ENCODE measurements at regions not wholly inside any gene's neighbourhood (a gene's known extent, or its start where the extent isn't known, plus 50 kb on each side); places are given as distances from the start of the nearest gene placed in this dataset.

DNA sequence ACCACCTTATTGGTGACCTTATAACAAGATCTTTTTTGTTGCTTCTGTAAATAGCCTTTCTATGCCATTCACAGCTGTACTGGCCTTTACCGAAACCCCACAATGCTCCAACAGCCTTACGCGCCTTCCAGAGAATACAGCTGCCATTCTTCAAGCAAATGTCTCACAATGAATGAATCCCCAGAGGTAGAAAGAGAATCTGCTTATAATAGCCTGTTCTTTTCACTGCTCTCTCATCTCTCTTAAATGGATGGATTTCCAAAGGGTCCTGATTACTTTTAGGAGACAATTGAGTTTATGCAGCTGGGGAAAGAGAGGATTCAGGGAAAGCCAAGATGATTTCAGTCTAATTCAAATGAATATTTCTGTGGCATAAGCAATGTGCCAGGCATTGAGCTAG, 183.1 kb upstream of the PDE1C start:
- Histone ChIP-seq H3K9ac (ENCODE audit: low read length) (no peak overlapping the region), H2AK5ac (ENCODE audit: low read length) (no peak overlapping the region)

DNA sequence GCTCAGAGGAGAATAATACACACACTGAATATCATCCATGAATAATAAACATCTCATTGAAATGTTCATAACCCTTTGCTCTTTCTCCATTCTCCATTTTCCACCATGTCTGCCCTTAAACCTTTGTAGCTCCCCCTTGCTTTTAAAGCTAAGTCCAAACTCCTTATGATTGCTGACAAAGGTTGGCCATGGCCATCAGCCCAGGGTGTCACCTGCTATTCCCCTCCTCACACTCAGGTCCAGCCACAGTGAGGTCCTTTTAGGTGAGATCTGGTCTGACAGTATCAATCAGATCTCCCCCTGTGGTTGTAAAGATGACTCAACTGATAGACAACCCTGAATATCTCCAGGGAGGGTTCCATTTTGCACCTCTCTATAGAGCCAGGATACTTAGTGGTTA, 181.5 kb upstream of the PDE1C start:
- no peak for DNase-seq
- Histone ChIP-seq H3K27me3 (ENCODE audit: insufficient read depth, low read length) (no peaks in the 10 kb centered on the region), H3K9me3 (ENCODE audit: insufficient read depth, low read depth, low read length) (peaks cover 4% of the 10 kb centered on the region), H3K4me1 (ENCODE audit: control insufficient read depth in 1 of 2, insufficient read depth in 2 of 2, low read length in 2 of 2) (no peaks in the 10 kb centered on the region), H3K27ac (ENCODE audit: low read depth, low read length) (no peak overlapping the region), H3K36me3 (ENCODE audit: control insufficient read depth in 1 of 2, insufficient read depth in 2 of 2, low read length in 2 of 2) (no peaks in the 10 kb centered on the region), H3K79me1 (ENCODE audit: low read length) (no peaks in the 10 kb centered on the region), H3K4ac (ENCODE audit: low read depth, low read length) (no peak overlapping the region), H4K12ac (ENCODE audit: low read depth, low read length) (no peak overlapping the region), H3K23ac (ENCODE audit: low read length) (no peak overlapping the region), H2BK5ac (ENCODE audit: low read depth, low read length, poor library complexity) (no peak overlapping the region), H2BK120ac (ENCODE audit: insufficient read depth, low read length, poor library complexity) (no peak overlapping the region), H3K18ac (ENCODE audit: low read length) (no peak overlapping the region), H3K14ac (ENCODE audit: low read length) (no peak overlapping the region), H3K9ac (ENCODE audit: low read length) (no peak overlapping the region), H4K91ac (ENCODE audit: low read depth, low read length) (no peak overlapping the region), H3K4me3 (ENCODE audit: low read depth, low read length) (no peak overlapping the region), H3K79me2 (ENCODE audit: control insufficient read depth, insufficient read depth, low read length, poor library complexity) (no peaks in the 10 kb centered on the region), H2AK5ac (ENCODE audit: low read length) (no peak overlapping the region), H4K8ac (ENCODE audit: low read depth, low read length) (no peak overlapping the region), H2AFZ (ENCODE audit: insufficient read depth, low read length, poor library complexity) (no peak overlapping the region), H3K4me2 (ENCODE audit: low read length) (no peak overlapping the region), H2BK12ac (ENCODE audit: low read length) (no peak overlapping the region)

More for the DNA sequence above, 183.1 kb upstream of the PDE1C start:
- no peak overlapping the region for H2BK120ac ChIP-seq (ENCODE audit: insufficient read depth, low read length, poor library complexity)
- no peak overlapping the region for H4K12ac ChIP-seq (ENCODE audit: low read depth, low read length)
- H3K14ac ChIP-seq (ENCODE audit: low read length) = no peak overlapping the region
- no peaks in the 10 kb centered on the region for H3K36me3 ChIP-seq (ENCODE audit: control insufficient read depth in 1 of 2, insufficient read depth in 2 of 2, low read length in 2 of 2)
- no peak overlapping the region for H4K91ac ChIP-seq (ENCODE audit: low read depth, low read length)
- no peaks in the 10 kb centered on the region for H3K79me1 ChIP-seq (ENCODE audit: low read length)
- no peak overlapping the region for H3K4ac ChIP-seq (ENCODE audit: low read depth, low read length)
- no CpG with 5 or more reads among the region's 3 CpGs for WGBS (ENCODE audit: extremely low coverage, insufficient coverage, insufficient read length)
- no peak for DNase-seq
- H2AFZ ChIP-seq (ENCODE audit: insufficient read depth, low read length, poor library complexity) = no peak overlapping the region
- no peaks in the 10 kb centered on the region for H3K27me3 ChIP-seq (ENCODE audit: insufficient read depth, low read length)
- H3K27ac ChIP-seq (ENCODE audit: low read depth, low read length) = no peak overlapping the region
- H3K79me2 ChIP-seq (ENCODE audit: control insufficient read depth, insufficient read depth, low read length, poor library complexity) = no peaks in the 10 kb centered on the region
- H2BK12ac ChIP-seq (ENCODE audit: low read length) = no peak overlapping the region
- peaks cover 4% of the 10 kb centered on the region for H3K9me3 ChIP-seq (ENCODE audit: insufficient read depth, low read depth, low read length)
- no peak overlapping the region for H2BK5ac ChIP-seq (ENCODE audit: low read depth, low read length, poor library complexity)
- H3K18ac ChIP-seq (ENCODE audit: low read length) = no peak overlapping the region
- no peak overlapping the region for H3K4me3 ChIP-seq (ENCODE audit: low read depth, low read length)
- H4K8ac ChIP-seq (ENCODE audit: low read depth, low read length) = no peak overlapping the region
- H3K4me1 ChIP-seq (ENCODE audit: control insufficient read depth in 1 of 2, insufficient read depth in 2 of 2, low read length in 2 of 2) = peaks cover 0 to 4% of the 10 kb centered on the region in 2 experiments
- no peak overlapping the region for H3K23ac ChIP-seq (ENCODE audit: low read length)
- no peak overlapping the region for H3K4me2 ChIP-seq (ENCODE audit: low read length)

DNA sequence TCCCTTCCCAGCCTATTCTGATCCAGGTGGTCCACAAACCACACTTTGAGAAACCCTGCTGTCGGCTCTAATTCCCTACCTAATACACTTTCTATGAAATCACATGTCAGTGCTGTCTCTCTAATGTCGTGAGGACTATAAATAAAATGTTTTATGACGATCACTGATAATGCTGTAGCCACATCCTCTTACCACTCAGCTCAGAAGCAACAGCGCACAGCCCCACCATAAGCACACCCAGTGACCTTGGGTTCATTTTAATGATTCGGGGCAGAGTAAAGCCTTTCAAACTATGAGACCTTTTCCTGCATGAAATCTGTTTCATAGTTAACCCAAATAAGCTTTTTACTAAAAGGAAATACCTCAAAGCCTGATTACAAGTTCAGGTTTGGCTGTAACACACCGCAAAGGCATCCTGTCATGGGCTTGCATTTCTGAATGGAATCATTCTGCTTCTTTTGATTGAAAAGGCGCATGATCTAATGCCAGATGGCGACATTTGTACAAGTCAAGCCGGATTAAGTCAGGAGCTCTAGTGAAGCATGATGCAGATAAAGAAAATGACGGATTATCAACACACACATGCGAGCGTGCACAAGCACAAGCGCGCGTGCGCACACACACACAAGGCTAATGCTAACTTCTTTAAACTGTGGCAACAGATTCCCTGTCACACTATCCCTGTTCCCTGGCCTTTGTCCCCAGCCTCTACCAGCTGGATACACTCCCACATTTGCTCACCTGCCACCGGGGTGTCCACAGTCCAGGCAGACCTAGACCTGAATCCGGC, 180.5 kb upstream of the PDE1C start:
- H4K8ac ChIP-seq (ENCODE audit: low read depth, low read length) = no peak overlapping the region
- no peak overlapping the region for H3K4me2 ChIP-seq (ENCODE audit: low read length)
- H4K91ac ChIP-seq (ENCODE audit: low read depth, low read length) = no peak overlapping the region
- H3K4me1 ChIP-seq (ENCODE audit: control insufficient read depth in 1 of 2, insufficient read depth in 2 of 2, low read length in 2 of 2) = no peaks in the 10 kb centered on the region
- H3K4me3 ChIP-seq (ENCODE audit: low read depth, low read length) = no peak overlapping the region
- no peak overlapping the region for H3K23ac ChIP-seq (ENCODE audit: low read length)
- no peak overlapping the region for H3K14ac ChIP-seq (ENCODE audit: low read length)
- H3K9me3 ChIP-seq (ENCODE audit: insufficient read depth, low read depth, low read length) = peaks cover 3% of the 10 kb centered on the region
- H2AFZ ChIP-seq (ENCODE audit: insufficient read depth, low read length, poor library complexity) = no peak overlapping the region
- H2BK5ac ChIP-seq (ENCODE audit: low read depth, low read length, poor library complexity) = no peak overlapping the region
- H3K9ac ChIP-seq (ENCODE audit: low read length) = no peak overlapping the region
- no peak for DNase-seq
- no peak overlapping the region for H3K18ac ChIP-seq (ENCODE audit: low read length)
- WGBS (ENCODE audit: extremely low coverage, insufficient coverage, insufficient read length) = no CpG with 5 or more reads among the region's 18 CpGs
- no peak overlapping the region for H4K12ac ChIP-seq (ENCODE audit: low read depth, low read length)
- H3K79me2 ChIP-seq (ENCODE audit: control insufficient read depth, insufficient read depth, low read length, poor library complexity) = no peaks in the 10 kb centered on the region
- no peak overlapping the region for H2AK5ac ChIP-seq (ENCODE audit: low read length)
- no peak overlapping the region for H3K27ac ChIP-seq (ENCODE audit: low read depth, low read length)
- no peak overlapping the region for H2BK12ac ChIP-seq (ENCODE audit: low read length)
- no peaks in the 10 kb centered on the region for H3K36me3 ChIP-seq (ENCODE audit: control insufficient read depth in 1 of 2, insufficient read depth in 2 of 2, low read length in 2 of 2)
- H3K4ac ChIP-seq (ENCODE audit: low read depth, low read length) = no peak overlapping the region
- no peaks in the 10 kb centered on the region for H3K27me3 ChIP-seq (ENCODE audit: insufficient read depth, low read length)
- H3K79me1 ChIP-seq (ENCODE audit: low read length) = no peaks in the 10 kb centered on the region
- no peak overlapping the region for H2BK120ac ChIP-seq (ENCODE audit: insufficient read depth, low read length, poor library complexity)

DNA sequence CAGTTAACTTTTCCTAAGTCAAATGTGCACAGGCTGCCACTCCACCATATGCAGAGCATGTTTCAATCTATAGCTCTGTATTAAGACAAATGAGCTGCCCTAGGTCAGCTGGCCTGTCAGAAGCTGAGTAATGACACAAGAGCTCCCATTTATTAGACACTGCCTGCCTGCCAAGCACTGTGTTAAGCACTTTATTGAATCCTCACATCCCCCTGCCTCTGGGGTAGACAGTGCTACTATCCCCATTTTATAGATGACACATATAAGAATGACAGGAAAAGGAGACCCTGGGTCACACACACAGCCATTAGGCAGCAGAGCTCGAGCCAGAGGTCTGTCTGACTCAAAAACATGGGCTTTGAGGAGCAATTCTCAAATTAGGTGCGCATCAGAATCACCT, 179.8 kb upstream of the PDE1C start:
- H2BK120ac ChIP-seq (ENCODE audit: insufficient read depth, low read length, poor library complexity) = no peak overlapping the region
- H3K79me1 ChIP-seq (ENCODE audit: low read length) = no peaks in the 10 kb centered on the region
- H3K14ac ChIP-seq (ENCODE audit: low read length) = no peak overlapping the region
- no peak overlapping the region for H3K9ac ChIP-seq (ENCODE audit: low read length)
- H4K91ac ChIP-seq (ENCODE audit: low read depth, low read length) = no peak overlapping the region
- no peak overlapping the region for H3K4me2 ChIP-seq (ENCODE audit: low read length)
- no peak overlapping the region for H2AK5ac ChIP-seq (ENCODE audit: low read length)
- H2BK12ac ChIP-seq (ENCODE audit: low read length) = no peak overlapping the region
- H3K27me3 ChIP-seq (ENCODE audit: insufficient read depth, low read length) = no peaks in the 10 kb centered on the region
- no peaks in the 10 kb centered on the region for H3K4me1 ChIP-seq (ENCODE audit: control insufficient read depth in 1 of 2, insufficient read depth in 2 of 2, low read length in 2 of 2)
- H3K9me3 ChIP-seq (ENCODE audit: insufficient read depth, low read depth, low read length) = peaks cover 3% of the 10 kb centered on the region
- no peak overlapping the region for H3K4me3 ChIP-seq (ENCODE audit: low read depth, low read length)
- no peak overlapping the region for H4K12ac ChIP-seq (ENCODE audit: low read depth, low read length)
- H4K8ac ChIP-seq (ENCODE audit: low read depth, low read length) = no peak overlapping the region
- H3K18ac ChIP-seq (ENCODE audit: low read length) = no peak overlapping the region
- DNase-seq = no peak
- no peak overlapping the region for H2AFZ ChIP-seq (ENCODE audit: insufficient read depth, low read length, poor library complexity)
- H2BK5ac ChIP-seq (ENCODE audit: low read depth, low read length, poor library complexity) = no peak overlapping the region
- H3K79me2 ChIP-seq (ENCODE audit: control insufficient read depth, insufficient read depth, low read length, poor library complexity) = no peaks in the 10 kb centered on the region
- no peak overlapping the region for H3K23ac ChIP-seq (ENCODE audit: low read length)
- no peaks in the 10 kb centered on the region for H3K36me3 ChIP-seq (ENCODE audit: control insufficient read depth in 1 of 2, insufficient read depth in 2 of 2, low read length in 2 of 2)
- no CpG with 5 or more reads among the region's 2 CpGs for WGBS (ENCODE audit: extremely low coverage, insufficient coverage, insufficient read length)
- H3K27ac ChIP-seq (ENCODE audit: low read depth, low read length) = no peak overlapping the region
- H3K4ac ChIP-seq (ENCODE audit: low read depth, low read length) = no peak overlapping the region
